ENCODE measurements at regions not wholly inside any gene's neighbourhood (a gene's known extent, or its start where the extent isn't known, plus 50 kb on each side); places are given as distances from the start of the nearest gene placed in this dataset.
"Not testable (repeated sequence)": the region's sequence is repeated elsewhere in the genome, so short reads cannot be mapped to it uniquely, and the experiment has no call there.

DNA sequence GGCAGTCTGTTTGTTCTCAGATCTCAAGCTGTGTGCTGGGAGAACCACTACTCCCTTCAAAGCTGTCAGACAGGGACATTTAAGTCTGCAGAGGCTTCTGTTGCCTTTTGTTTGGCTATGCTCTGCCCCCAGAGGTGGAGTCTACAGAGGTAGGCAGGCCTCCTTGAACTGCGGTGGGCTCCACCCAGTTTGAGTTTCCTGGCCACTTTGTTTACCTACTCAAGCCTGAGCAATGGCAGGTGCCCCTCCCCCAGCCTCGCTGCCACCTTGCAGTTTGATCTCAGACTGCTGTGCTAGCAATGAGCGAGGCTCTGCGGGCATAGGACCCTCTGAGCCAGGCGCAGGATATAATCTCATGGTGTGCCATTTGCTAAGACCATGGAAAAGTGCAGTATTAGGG, 138.3 kb downstream of the TPBG start:
- not testable (repeated sequence) for H3K4me3 ChIP-seq, H3K27ac ChIP-seq

- Histone ChIP-seq H3K4me3 (no peak overlapping the region), H3K27ac (no peak overlapping the region)
These were observed 142.9 kb downstream of the TPBG start for GRCh38 chr6:82506526-82506925.

GRCh38 chr6:82507112-82507511, 143.5 kb downstream of the TPBG start:
- no peak overlapping the region for H3K27ac ChIP-seq
- H3K4me3 ChIP-seq = no peak overlapping the region

- Histone ChIP-seq H3K4me3 (no peak overlapping the region), H3K27ac (no peak overlapping the region)
These were observed 147.9 kb downstream of the TPBG start for GRCh38 chr6:82511546-82511945.

DNA sequence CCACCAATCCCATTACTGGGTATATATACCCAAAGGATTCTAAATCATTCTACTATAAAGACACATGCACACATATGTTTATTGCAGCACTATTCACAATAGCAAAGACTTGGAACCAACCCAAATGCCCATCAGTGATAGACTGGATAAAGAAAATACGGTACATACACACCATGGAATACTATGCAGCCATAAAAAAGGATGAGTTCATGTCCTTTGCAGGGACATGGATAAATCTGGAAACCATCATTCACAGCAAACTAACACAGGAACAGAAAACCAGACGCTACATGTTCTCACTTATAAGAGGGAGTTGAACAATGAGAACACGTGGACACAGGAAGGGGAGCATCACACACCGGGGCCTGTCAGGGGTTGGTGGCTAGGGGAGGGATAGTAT, 154.3 kb downstream of the TPBG start:
- H3K4me3 ChIP-seq, H3K27ac ChIP-seq: not testable (repeated sequence)

DNA sequence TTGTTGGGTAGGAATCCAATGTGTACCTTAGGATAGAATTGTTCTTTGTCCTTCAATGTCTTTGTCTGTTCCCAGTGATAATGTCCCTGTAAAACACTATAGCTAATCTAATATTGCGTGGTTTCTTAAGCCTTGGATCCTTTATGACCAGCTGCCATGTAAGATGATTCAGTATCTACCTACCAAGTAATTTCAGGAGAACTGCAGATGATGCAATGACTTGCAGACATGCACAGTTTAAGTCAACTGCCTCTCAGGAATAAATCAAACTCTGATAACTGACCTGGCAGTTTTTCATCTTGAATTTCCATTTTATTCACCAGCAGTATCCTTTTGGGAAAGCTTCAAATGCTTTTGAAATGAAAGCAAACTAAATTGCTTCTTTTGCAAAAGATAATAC, 157.8 kb downstream of the TPBG start:
- H3K27ac ChIP-seq = no peak overlapping the region
- H3K4me3 ChIP-seq = no peak overlapping the region

DNA sequence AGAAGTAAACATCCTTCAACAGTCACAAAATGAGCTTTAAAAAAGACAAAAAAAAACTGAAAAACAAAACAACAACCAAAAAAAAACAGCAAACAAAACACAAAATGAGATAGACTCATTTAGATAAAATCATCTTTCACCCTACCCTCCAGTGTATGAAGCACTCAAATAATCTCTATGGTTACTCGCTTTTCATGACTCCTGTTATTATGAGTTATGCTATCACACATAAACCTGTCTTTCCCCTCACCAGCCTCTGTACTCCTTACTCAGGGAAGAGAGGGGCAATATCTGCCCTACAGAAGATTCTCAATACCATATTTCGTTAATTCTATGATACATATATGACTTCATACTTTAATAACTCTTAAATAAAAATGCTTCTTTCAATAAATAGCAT, 158.2 kb downstream of the TPBG start:
- H3K4me3 ChIP-seq = no peak overlapping the region
- H3K27ac ChIP-seq = no peak overlapping the region

GRCh38 chr6:82524031-82524430, 160.4 kb downstream of the TPBG start:
- no peak overlapping the region for H3K27ac ChIP-seq
- no peak overlapping the region for H3K4me3 ChIP-seq

DNA sequence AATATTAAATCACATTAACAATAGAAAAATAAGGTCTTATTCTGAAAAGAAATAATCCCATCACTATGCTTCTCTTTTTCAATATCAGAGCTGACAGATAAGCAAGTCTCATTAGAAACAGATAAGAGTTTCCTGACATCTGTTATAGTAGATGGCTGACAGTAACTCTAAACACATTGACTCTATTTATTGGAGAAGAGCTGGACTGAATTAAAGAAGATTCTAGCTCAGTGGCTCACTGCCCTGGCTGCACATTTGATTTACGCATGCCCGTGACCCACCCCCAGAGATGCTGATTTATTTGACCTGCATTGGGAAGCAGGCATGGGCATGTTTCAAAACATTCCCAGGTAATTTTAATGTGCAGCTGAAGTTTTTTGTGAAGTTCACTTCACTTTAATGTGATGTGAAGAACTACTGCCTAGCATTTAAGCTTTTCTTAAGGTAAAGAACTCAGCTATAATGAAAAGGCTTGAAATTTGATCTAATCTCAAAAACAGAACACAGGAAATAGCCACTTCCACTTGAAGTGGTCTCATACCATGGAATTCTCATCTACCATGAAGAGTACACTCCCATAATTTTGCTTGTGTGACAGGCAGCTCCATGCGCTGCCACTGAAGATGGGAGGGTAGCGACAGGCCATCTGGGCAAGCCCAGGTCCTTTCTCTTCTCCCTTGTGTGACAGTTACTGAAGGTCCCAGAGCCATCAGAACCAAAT, 162.3 kb downstream of the TPBG start:
- Histone ChIP-seq H3K4me3 (no peak overlapping the region), H3K27ac (no peak overlapping the region)

- H3K4me3 ChIP-seq, H3K27ac ChIP-seq: not testable (repeated sequence)
These were observed 166.4 kb downstream of the TPBG start for GRCh38 chr6:82529960-82530460.

- no peak overlapping the region for H3K4me3 ChIP-seq
These were observed 171.3 kb downstream of the TPBG start for GRCh38 chr6:82534876-82535275.

DNA sequence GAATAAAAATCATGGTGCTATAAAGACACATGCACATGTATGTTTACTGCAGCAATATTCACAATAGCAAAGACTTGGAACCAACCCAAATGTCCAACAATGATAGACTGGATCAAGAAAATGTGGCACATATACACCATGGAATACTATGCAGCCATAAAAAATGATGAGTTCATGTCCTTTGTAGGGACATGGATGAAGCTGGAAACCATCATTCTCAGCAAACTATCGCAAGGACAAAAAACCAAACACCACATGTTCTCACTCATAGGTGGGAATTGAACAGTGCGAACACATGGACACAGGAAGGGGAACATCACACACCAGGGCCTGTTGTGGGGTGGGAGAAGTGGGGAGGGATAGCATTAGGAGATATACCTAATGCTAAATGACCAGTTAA, 185.9 kb downstream of the TPBG start:
- not testable (repeated sequence) for H3K27ac ChIP-seq, H3K4me3 ChIP-seq

More at GRCh38 chr6:82534876-82535275, 171.3 kb downstream of the TPBG start:
- H3K27ac ChIP-seq = no peak overlapping the region

- not testable (repeated sequence) for H3K4me3 ChIP-seq, H3K27ac ChIP-seq
These were observed 187.7 kb downstream of the TPBG start for GRCh38 chr6:82551311-82551710.

GRCh38 chr6:82551831-82552230, 188.2 kb downstream of the TPBG start:
- Histone ChIP-seq H3K4me3 (no peak overlapping the region), H3K27ac (no peak overlapping the region)

GRCh38 chr6:82553863-82554531, 190.4 kb downstream of the TPBG start:
- Histone ChIP-seq H3K4me3 (no peak overlapping the region), H3K27ac (no peak overlapping the region)

DNA sequence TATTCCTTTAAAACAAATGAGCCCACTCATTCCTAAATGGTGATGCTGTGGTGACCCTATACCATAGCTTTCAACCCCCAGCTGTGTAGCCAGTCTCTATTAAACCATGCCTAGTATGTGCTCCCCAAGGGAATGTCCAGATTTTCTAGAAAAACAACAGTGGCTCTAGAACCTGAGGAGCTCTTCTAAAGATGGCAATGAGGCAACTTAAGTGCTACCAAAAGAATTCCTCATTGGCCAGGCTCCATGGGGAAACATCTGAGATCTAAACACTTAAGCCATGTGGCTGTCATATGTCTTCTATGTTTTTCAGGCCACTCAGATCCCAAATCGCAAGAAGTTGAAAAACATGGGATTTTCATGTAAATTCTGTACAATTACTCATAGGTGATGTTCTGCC, 191.0 kb downstream of the TPBG start:
- Histone ChIP-seq H3K4me3 (no peak overlapping the region), H3K27ac (no peak overlapping the region)

GRCh38 chr6:82555801-82556200, 192.2 kb downstream of the TPBG start:
- Histone ChIP-seq H3K27ac (no peak overlapping the region), H3K4me3 (no peak overlapping the region)

- not testable (repeated sequence) for H3K27ac ChIP-seq
- peak overlapping the region in 1 of 7 experiments; percentile 26 for H3K4me3 ChIP-seq
These were observed 194.9 kb downstream of the TPBG start for GRCh38 chr6:82558531-82558930.

DNA sequence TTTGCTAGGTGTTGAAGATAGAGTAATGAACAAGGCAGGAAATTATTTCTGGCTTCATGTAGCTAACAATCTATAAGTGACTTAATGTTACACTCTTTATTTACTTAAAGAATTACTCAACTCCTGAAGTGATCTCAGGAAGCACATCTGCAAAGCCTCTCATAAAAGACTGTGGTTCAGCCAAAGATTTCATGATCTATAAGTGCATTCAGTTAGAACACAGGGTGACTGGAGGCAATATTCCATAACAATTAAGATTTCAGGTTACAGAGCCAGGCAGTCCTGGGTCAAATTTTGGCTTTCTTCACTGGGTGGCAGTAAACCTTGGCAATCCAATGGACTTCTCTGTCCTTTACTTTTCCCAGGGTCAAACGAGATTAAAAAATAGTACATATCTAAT, 204.0 kb downstream of the TPBG start:
- Histone ChIP-seq H3K4me3 (no peak overlapping the region), H3K27ac (no peak overlapping the region)

DNA sequence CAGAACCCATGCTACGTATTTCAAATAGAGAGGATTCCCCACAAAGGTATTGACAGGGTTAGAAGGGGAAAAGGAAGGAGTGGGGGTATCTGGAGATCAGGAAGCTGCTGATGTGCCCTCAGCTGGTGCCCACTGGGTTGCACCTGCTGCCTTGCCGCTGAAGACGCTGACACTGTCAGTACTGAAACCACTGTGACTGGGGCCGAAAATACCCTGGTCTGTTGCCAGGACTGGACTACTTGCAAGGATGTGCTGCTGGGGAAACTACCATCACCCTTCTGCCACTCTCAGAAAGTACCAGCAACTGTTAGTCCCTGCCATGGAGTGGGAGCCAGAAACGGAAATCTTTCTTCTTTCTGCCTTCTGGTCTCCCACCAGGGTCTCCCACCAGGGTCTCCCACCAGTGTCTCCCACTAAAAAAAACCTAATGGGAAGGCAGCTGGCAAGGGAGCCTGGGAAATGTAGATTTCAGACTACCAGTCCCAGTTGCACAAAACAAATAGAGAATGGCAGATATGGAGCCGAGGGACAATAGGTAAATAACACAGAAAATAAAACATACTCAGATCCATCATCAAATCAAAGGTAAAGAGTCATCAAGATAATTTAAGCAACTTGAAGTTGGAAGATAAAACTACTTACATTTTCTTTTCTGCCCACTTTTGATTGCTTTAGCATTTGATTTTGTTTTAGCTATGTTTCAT, 204.8 kb downstream of the TPBG start:
- Histone ChIP-seq H3K27ac (no peak overlapping the region), H3K4me3 (no peak overlapping the region)

DNA sequence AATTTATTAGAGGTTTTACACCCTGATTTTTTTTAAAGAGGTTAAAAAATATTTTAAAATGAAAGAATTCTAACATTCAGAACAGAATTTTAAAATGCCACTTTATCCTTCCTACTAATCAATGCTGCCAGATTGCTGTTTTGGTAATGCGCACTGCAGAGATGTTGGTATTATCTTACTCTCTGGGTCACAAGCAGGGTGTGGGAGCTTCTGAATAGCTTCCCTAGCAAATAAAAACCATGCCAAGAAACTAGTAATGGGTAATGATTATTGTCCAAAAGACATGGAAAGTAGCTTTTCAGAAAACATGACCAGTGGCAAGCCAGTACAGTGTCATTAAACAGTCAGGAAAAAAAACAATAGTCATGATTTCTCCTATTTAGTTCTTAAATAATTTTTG, 205.4 kb downstream of the TPBG start:
- no peak overlapping the region for H3K27ac ChIP-seq
- no peak overlapping the region for H3K4me3 ChIP-seq
